ENCODE measurements at regions not wholly inside any gene's neighbourhood (a gene's known extent, or its start where the extent isn't known, plus 50 kb on each side); places are given as distances from the start of the nearest gene placed in this dataset.

- DNase-seq (ENCODE audit: low read depth) = no peak
Measured at GRCh38 chr2:19300961-19301360, 57.5 kb downstream of the OSR1 start.

DNA sequence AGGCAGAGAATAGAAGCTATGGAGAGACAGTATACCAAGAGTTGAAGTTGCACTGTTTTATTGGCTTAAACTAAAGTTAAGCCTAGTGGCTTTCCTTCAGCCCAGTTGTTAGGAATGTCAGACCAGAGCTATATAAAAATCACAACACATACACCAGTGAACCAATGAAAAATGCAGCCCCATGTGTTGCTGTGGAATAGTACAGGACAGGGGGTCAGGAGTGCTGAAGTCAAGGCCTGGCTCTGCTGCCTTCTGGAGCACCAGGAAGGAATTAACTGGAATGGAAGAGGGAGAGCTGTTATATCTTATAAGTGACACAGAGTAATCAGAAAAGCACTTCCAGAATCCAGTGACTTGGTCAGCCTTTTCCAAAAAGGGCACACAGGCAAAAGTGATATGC lies 58.9 kb downstream of the OSR1 start:
- DNase-seq (ENCODE audit: low read depth) = no peak

- DNase-seq (ENCODE audit: low read depth) = no peak
Measured at GRCh38 chr2:19299032-19299431, 59.4 kb downstream of the OSR1 start.

GRCh38 chr2:19297716-19298115 lies 60.7 kb downstream of the OSR1 start:
- no peak for DNase-seq (ENCODE audit: low read depth)

DNA sequence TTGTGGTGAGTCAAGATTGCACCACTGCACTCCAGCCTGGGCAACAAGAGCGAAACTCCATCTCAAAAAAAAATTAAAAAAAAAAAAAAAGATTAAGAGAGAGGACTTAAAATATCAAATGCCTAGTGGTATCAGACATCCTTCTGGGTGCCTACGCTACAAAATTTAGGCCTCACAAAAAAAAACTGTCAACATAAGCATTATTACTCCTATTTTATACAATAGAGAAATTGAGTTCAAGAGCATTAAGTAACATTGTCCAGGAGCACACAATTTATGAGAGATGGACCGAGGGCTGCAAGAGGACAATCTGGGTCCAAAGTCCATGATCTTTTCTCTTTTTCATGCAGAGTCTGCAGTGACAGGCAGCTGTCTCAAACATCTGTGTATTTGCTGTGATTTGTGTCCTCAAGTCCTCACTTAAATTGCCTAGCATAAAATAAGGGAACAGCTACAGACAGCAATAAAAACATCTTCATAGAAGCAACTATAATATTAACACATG lies 62.4 kb downstream of the OSR1 start:
- no peak for DNase-seq (ENCODE audit: low read depth)

- no peak for DNase-seq (ENCODE audit: low read depth)
Measured at GRCh38 chr2:19292007-19292406, 66.4 kb downstream of the OSR1 start.

- DNase-seq (ENCODE audit: low read depth) = no peak
Measured at GRCh38 chr2:19288291-19288690, 70.1 kb downstream of the OSR1 start.

GRCh38 chr2:19287324-19287723 lies 71.1 kb downstream of the OSR1 start:
- DNase-seq (ENCODE audit: low read depth) = no peak

DNA sequence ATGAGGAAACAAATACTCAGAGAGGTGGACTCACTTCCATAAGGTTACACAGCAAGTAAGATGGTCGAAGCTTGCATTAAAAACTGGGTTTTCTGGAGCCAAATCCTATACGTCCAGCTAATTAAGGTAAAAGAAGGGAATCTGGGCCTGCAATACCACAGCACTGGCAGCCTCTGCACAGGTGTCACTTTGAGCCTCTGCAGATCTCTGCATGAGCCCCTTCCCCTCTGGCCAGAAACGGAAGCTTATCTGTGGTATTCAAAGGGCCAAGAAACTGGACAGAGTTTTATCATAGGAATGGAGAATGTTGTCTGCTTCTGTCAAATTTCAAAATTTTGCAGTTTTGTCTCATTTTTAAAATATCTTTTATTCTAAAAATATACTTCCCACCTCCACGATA lies 76.1 kb downstream of the OSR1 start:
- DNase-seq (ENCODE audit: low read depth) = no peak

- DNase-seq (ENCODE audit: low read depth) = no peak
Measured at GRCh38 chr2:19274439-19274838, 84.0 kb downstream of the OSR1 start.

DNA sequence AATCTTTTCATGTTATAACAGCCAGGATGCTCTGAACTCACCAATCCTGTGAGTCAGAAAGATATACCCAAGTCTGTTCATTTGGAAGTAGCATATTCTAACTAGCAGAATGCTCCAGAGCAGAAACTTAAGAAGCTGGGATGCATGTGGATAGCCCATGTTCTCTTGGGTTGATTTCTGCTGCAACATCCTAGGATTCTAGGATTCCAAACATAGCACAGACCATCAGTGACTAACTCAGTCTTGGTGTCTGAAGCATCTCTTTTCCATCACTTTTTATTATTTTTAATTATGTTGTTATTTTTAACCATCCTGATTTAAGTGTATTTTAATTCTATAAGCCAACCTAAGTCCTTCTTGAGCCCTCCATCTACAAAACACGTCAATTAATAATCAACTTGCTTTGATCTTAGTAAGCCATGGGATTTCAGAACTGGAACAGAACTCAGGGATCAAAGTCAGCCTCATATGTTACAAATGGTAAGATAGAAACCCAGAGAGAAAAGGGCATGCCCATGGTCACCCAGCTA lies 85.4 kb downstream of the OSR1 start:
- DNase-seq (ENCODE audit: low read depth) = no peak

DNA sequence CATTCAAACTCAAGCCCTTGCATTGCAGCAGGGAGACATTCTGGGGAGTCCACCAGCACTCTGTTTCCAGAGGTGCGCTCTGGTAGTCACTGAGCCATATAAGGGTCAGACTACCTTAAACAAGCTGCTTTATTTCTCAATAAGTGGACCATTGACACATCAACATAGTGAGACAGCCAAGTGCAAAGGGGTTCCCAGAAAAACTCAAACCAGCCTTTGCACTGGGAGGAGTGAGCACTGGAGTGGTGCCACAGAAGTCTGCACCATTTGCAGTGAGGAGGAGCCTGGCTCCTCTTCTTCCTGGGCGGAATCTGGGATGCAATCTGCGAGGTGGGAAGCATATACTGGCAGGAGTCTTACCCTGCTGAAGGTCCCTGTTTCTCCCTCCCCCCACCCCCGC lies 86.4 kb downstream of the OSR1 start:
- no peak for DNase-seq (ENCODE audit: low read depth)

DNA sequence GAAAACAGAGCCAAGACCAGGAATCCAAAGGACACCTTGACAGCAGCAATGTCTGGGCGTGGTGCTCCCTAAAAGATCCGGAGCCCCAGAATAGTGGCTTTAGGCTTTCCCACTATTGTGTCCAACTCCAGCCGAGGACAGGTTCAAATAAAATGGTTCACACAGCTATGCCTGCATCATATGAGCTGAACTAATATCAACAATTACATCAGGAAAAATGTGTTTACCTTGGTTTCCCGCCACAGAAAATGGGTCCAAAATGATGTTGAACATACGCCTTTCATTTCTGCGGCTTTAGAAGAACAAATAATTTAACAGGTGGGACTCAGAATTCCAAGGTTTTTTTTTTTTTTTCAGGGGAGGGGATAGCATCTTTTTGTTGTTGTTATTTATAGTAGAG lies 93.6 kb downstream of the OSR1 start:
- DNase-seq (ENCODE audit: low read depth) = no peak

GRCh38 chr2:19262150-19262549 lies 96.3 kb downstream of the OSR1 start:
- DNase-seq (ENCODE audit: low read depth) = no peak

- DNase-seq (ENCODE audit: low read depth) = no peak
Measured at GRCh38 chr2:19261061-19261460, 97.4 kb downstream of the OSR1 start.

GRCh38 chr2:19256121-19256601 lies 102.3 kb downstream of the OSR1 start:
- DNase-seq (ENCODE audit: low read depth) = no peak

GRCh38 chr2:19255481-19255880 lies 102.9 kb downstream of the OSR1 start:
- no peak for DNase-seq (ENCODE audit: low read depth)

- no peak for DNase-seq (ENCODE audit: low read depth)
Measured at GRCh38 chr2:19251554-19251953, 106.9 kb downstream of the OSR1 start.

DNA sequence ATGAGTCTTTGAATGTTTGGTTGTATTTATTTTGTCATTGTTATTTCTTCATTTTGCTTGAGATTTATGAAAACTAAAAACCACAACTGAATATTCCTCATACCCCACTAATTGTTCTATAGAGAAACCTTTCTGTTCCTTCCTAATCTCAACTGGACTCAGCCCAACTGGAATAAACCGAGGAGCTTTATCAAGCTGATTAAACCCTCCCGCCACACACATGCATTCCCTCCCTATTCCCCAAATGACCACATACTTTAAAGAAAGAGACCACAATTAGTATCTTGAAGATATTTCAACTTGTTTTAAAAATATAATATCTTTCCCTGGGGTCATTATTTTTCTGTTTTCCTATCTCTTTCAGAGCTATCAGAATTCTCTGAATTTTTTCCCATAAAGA lies 107.5 kb downstream of the OSR1 start:
- no peak for DNase-seq (ENCODE audit: low read depth)

GRCh38 chr2:19247186-19247585 lies 111.2 kb downstream of the OSR1 start:
- DNase-seq (ENCODE audit: low read depth) = no peak

DNA sequence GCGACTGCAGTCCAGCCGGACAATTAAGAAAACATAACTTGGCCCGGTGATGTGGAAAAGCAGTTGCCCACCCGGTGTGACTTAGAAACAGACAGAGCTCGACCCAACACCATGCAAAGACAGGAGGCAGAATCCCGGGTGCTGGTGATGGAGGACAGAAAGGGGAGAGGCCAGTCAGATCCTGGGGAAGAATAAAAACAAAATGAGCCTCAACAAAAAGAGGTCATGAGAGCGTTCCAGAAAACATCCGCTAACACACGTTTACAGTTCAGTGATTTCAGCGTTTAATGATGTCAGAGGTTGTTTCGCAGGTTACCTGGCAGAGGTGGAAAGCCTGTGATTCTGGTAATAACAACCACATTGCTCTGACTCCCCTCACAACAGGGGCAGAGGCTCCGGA lies 111.9 kb downstream of the OSR1 start:
- DNase-seq (ENCODE audit: low read depth) = no peak

DNA sequence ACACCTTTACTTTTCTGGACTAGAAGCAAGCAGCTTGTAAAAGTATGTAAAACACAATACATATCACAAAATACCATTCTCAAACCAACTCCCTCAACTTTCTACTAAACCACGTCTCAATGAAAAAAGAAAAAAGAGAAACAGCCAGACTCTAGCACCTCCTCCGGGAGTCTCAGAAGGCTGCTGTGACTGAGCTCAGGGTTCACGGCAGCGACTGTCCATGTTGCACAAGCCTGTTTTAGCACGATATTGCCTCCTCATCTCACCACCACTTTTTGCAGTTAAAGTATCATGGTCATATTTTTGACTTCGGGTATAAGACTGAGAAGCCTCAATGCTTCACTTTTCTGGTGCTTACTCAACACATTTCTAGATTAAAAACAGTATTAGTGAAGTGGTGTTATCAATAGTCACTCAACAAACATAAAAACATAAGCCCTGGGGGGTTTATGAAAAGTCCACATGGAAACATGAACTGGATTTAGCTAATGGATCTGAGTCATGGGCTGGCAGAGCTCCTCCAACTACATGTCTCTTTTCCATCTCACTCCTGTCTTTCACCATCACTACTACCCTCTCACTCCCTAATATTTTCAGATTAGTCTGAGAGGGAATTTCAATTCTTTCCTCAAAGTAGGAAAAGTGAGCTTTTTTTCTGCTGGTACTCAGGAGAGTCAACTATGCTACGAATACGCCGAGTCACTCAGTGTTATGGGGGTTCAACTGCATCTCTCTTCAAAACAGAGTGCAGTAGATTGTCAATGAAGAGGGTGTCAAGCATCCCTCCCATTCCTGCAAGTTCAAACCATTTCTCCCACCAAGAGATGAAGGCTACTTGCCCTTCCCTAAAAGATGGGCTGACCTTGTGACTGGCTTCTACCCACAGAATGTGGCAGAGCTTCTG lies 113.7 kb downstream of the OSR1 start:
- no peak for DNase-seq (ENCODE audit: low read depth)

DNA sequence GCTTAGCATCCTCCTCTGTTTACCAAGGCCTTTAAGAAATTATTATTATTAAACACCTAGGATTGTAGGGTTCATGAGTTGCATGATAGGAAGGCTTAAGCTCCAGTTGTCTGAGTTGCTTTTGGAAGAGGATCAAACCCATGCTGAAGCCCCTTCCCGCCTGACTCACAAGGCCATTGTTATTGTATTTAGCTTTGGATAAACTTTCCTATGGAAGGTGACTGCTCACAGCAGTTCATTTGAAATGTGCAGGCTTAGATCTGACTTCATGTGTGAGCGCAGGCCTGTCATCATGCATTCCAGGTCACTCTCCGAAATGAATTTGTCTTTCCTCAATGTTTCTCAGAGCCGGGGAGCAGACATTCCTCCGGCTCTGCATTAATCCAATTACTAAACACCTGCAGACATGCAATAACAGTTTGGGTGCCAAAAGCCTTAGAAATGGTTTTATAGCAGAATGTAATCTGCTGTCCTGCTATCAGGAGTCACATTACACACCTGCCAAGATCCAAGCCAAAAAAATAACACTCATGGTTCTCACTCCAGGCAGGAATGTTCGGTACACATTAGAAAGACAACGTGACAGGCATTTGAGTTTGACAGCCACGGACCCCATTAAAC lies 119.9 kb downstream of the OSR1 start:
- no peak for DNase-seq (ENCODE audit: low read depth)
